Mammary epithelial cell (primary cell): ENCODE measurements at regions not wholly inside any gene's neighbourhood (a gene's known extent, or its start where the extent isn't known, plus 50 kb on each side); places are given as distances from the start of the nearest gene placed in this dataset.

Experiments
- EZH2 ChIP-seq: IDR thresholded peaks from 2 replicates; pipeline ENCODE4 v1.6.1; 2012; ENCODE audit warnings: low read length, inconsistent platforms, borderline replicate concordance
- TF ChIP-seq, protein P1 (sequence below), 2 donors: IDR thresholded peaks in 1 of 2; conservative IDR thresholded peaks in 1 of 2; 2 replicates each; pipeline ENCODE4 v1.5.1; 2011 to 2012; ENCODE audit warnings: inconsistent platforms in 2 of 2, low read length in 2 of 2, mild to moderate bottlenecking in 2 of 2, control low read depth in 1 of 2, low read depth in 1 of 2; ENCODE audit not compliant: insufficient read depth in 1 of 2; ENCODE audit errors: extremely low read depth in 1 of 2

DNA sequence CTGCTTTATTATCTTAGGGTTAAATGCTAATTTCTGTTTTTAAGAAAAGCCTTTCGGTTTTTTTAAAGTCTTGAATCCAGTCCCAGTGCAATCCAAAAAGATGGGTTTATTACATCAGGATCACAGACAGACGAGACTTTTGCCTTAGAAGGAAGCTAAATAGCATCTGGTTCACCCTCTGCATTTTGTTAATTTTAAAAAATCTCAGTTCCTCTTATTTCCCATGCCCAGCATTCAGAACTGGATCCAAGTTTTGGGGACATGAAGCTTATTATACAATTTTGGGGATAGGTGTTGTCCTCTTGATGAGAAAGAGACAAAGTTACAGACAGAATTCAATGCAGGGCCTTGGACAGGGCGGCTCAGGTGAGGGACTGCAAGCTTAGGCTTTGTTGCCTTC is 181.5 kb upstream of the LYSMD4 start:
- TF ChIP-seq, protein P1, sequence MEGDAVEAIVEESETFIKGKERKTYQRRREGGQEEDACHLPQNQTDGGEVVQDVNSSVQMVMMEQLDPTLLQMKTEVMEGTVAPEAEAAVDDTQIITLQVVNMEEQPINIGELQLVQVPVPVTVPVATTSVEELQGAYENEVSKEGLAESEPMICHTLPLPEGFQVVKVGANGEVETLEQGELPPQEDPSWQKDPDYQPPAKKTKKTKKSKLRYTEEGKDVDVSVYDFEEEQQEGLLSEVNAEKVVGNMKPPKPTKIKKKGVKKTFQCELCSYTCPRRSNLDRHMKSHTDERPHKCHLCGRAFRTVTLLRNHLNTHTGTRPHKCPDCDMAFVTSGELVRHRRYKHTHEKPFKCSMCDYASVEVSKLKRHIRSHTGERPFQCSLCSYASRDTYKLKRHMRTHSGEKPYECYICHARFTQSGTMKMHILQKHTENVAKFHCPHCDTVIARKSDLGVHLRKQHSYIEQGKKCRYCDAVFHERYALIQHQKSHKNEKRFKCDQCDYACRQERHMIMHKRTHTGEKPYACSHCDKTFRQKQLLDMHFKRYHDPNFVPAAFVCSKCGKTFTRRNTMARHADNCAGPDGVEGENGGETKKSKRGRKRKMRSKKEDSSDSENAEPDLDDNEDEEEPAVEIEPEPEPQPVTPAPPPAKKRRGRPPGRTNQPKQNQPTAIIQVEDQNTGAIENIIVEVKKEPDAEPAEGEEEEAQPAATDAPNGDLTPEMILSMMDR (conservative IDR thresholded peaks at IDR 0.05 in 1 of 2, IDR thresholded peaks at IDR 0.05 in 1 of 2; ENCODE audit: extremely low read depth in 1 of 2, insufficient read depth in 1 of 2, low read depth in 1 of 2, low read length in 2 of 2) = no peak
- TF ChIP-seq EZH2 = no peak
